Thyroid gland (tissue), 4 donors: ENCODE measurements at regions not wholly inside any gene's neighbourhood (a gene's known extent, or its start where the extent isn't known, plus 50 kb on each side); places are given as distances from the start of the nearest gene placed in this dataset.

ENCODE experiments used
- DNase-seq, 2 donors: peaks; one replicate each; pipeline ENCODE4 v3.0.0-alpha.2; 2019
- H3K27ac ChIP-seq, 3 donors: fragments of 200-600 bp; sonication (generic); 1 replicate in 2 of 3; 2 replicates in 1 of 3; pipeline ENCODE4 v1.5.1; 2016 to 2019; ENCODE audit warnings: mild to moderate bottlenecking in 1 of 3, moderate library complexity in 1 of 3
- H3K27me3 ChIP-seq: fragments of 200-600 bp; sonication (generic); one replicate; pipeline ENCODE4 v1.5.1; 2019
- H3K36me3 ChIP-seq, 2 donors: fragments of 200-600 bp; sonication (generic); one replicate each; pipeline ENCODE4 v1.5.1; 2016 to 2019
- H3K4me1 ChIP-seq, 2 donors: fragments of 200-600 bp; sonication (generic); one replicate each; pipeline ENCODE4 v1.5.1; 2017 to 2019
- H3K4me3 ChIP-seq, 3 donors: fragments of 200-600 bp; sonication (generic); replicated peaks in 1 of 3; 1 replicate in 2 of 3; 2 replicates in 1 of 3; pipeline ENCODE4 v1.5.1; 2016; ENCODE audit warnings: mild to moderate bottlenecking in 1 of 3
- H3K9me3 ChIP-seq: fragments of 200-600 bp; sonication (generic); one replicate; pipeline ENCODE4 v1.5.1; 2017
- POLR2A ChIP-seq, 2 donors: fragments of 450-650 bp; IDR thresholded peaks; one replicate each; pipeline ENCODE4 v1.6.1; 2017; ENCODE audit warnings: antibody characterized with exemption in 2 of 2, mild to moderate bottlenecking in 2 of 2, moderate library complexity in 1 of 2
- WGBS, 2 donors: methylation state at CpG; one replicate each; pipeline ENCODE4 v1.1.5; 2017; 5-methylcytosine and 5-hydroxymethylcytosine counted together
- intact Hi-C: fragments of 100-400 bp; cut with DNase I; formaldehyde crosslinking; loops from one replicate; pipeline ENCODE4 v1.15.1; 2023
- TF ChIP-seq, protein P1 (sequence below), 6 experiments: fragments of 200-600 bp in 3 of 6; fragments of 450-650 bp in 3 of 6; sonication (generic) in 3 of 6; IDR thresholded peaks; one replicate each; pipeline ENCODE4 v1.5.1; 2016 to 2019; ENCODE audit warnings: antibody characterized with exemption in 6 of 6, mild to moderate bottlenecking in 2 of 6, inconsistent platforms in 1 of 6, moderate library complexity in 1 of 6

GRCh38 chr16:80176114-80176513 lies 364.7 kb upstream of the DYNLRB2 start:
- H3K4me3 ChIP-seq, result no peak overlapping the region
- H3K27me3 ChIP-seq, result no peaks in the 10 kb centered on the region
- intact Hi-C loops, result no loop called here
- H3K27ac ChIP-seq, result no peak overlapping the region
- TF ChIP-seq, protein P1, sequence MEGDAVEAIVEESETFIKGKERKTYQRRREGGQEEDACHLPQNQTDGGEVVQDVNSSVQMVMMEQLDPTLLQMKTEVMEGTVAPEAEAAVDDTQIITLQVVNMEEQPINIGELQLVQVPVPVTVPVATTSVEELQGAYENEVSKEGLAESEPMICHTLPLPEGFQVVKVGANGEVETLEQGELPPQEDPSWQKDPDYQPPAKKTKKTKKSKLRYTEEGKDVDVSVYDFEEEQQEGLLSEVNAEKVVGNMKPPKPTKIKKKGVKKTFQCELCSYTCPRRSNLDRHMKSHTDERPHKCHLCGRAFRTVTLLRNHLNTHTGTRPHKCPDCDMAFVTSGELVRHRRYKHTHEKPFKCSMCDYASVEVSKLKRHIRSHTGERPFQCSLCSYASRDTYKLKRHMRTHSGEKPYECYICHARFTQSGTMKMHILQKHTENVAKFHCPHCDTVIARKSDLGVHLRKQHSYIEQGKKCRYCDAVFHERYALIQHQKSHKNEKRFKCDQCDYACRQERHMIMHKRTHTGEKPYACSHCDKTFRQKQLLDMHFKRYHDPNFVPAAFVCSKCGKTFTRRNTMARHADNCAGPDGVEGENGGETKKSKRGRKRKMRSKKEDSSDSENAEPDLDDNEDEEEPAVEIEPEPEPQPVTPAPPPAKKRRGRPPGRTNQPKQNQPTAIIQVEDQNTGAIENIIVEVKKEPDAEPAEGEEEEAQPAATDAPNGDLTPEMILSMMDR (IDR thresholded peaks at IDR 0.05), result no peak
- no peak for TF ChIP-seq POLR2A (IDR thresholded peaks at IDR 0.05)
- no peaks in the 10 kb centered on the region for H3K9me3 ChIP-seq
- H3K4me1 ChIP-seq, result no peaks in the 10 kb centered on the region
- 91 to 96% methylated on average over 1 of the region's 1 CpG for WGBS, 2 donors
- H3K36me3 ChIP-seq, result no peaks in the 10 kb centered on the region
- DNase-seq, result no peak

DNA sequence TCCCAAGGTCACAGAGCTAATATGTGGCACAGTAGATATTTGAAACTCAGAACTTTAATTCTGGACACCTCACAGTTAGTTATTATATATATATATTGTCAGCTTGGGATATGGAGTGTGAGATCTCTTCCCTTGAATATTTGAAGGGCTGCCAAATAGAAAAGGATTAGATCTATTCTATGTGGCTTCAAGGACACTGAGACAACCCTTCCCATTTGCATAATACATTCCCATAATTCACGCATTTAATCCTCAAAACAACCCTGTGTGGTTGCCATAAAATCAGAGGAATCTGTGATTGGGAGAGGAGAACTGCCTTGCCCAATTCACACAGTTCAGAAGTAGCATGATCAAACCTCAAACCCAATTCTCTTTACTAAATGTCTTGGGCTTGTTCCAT lies 365.8 kb upstream of the DYNLRB2 start:
- Histone ChIP-seq H3K27ac (no peak overlapping the region), H3K4me1 (no peaks in the 10 kb centered on the region), H3K4me3 (no peak overlapping the region), H3K36me3 (no peaks in the 10 kb centered on the region), H3K27me3 (no peaks in the 10 kb centered on the region), H3K9me3 (no peaks in the 10 kb centered on the region)
- DNase-seq, result no peak
- WGBS, 2 donors, result 88 to 100% methylated on average over 1 of the region's 1 CpG
- intact Hi-C loops, result no loop called here
- TF ChIP-seq POLR2A (IDR thresholded peaks at IDR 0.05), result no peak
- TF ChIP-seq, protein P1 (IDR thresholded peaks at IDR 0.05), result no peak

- Histone ChIP-seq H3K27ac (no peak overlapping the region), H3K4me1 (no peaks in the 10 kb centered on the region), H3K36me3 (no peaks in the 10 kb centered on the region), H3K4me3 (no peak overlapping the region), H3K9me3 (no peaks in the 10 kb centered on the region), H3K27me3 (no peaks in the 10 kb centered on the region)
- TF ChIP-seq POLR2A (IDR thresholded peaks at IDR 0.05), result no peak
- TF ChIP-seq, protein P1 (IDR thresholded peaks at IDR 0.05), result no peak
- intact Hi-C loops, result no loop called here
- no peak for DNase-seq
- WGBS, 2 donors, result 89 to 92% methylated on average over 2 of the region's 2 CpGs
Observed at GRCh38 chr16:80174416-80174815, 366.4 kb upstream of the DYNLRB2 start.

- TF ChIP-seq, protein P1 (IDR thresholded peaks at IDR 0.05), result no peak
- TF ChIP-seq POLR2A (IDR thresholded peaks at IDR 0.05), result no peak
- WGBS, 2 donors, result 66 to 71% methylated on average over 4 of the region's 4 CpGs
- H3K27me3 ChIP-seq, result no peaks in the 10 kb centered on the region
- no peak overlapping the region for H3K27ac ChIP-seq
- intact Hi-C loops, result no loop called here
- H3K4me3 ChIP-seq, result no peak overlapping the region
- no peaks in the 10 kb centered on the region for H3K9me3 ChIP-seq
- DNase-seq, result no peak
- peaks cover 0 to 15% of the 10 kb centered on the region in 2 donors for H3K4me1 ChIP-seq
- no peaks in the 10 kb centered on the region for H3K36me3 ChIP-seq
Observed at GRCh38 chr16:80171746-80172145, 369.0 kb upstream of the DYNLRB2 start.

DNA sequence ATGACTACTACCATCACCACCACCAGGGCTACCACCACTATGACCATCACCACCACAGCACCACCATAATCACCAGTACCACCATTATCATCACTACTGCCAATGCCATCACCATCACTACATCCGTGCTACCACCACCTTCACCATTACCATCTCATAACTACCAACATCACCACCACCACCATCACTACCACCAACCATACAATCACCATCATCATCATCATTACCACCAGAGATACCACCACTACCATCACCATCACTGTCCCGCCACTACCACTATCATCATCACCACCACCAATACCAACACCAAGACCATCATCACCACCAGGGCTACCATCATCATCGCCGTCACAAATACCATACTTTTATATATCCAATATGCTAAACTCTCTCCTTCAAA lies 369.6 kb upstream of the DYNLRB2 start:
- H3K4me3 ChIP-seq, result no peak overlapping the region
- DNase-seq, result no peak
- H3K27me3 ChIP-seq, result no peaks in the 10 kb centered on the region
- intact Hi-C loops, result no loop called here
- 97 to 99% methylated on average over 4 of the region's 4 CpGs for WGBS, 2 donors
- peaks cover 0 to 15% of the 10 kb centered on the region in 2 donors for H3K4me1 ChIP-seq
- H3K9me3 ChIP-seq, result no peaks in the 10 kb centered on the region
- no peaks in the 10 kb centered on the region for H3K36me3 ChIP-seq
- H3K27ac ChIP-seq, result no peak overlapping the region
- no peak for TF ChIP-seq POLR2A (IDR thresholded peaks at IDR 0.05)
- TF ChIP-seq, protein P1 (IDR thresholded peaks at IDR 0.05), result no peak
